BLaER1 treated with 17β-estradiol and CSF1 and Interleukin-3, amounts not matched to agents 10 nM and 100 nM (cell line): ENCODE measurements at regions not wholly inside any gene's neighbourhood (a gene's known extent, or its start where the extent isn't known, plus 50 kb on each side); places are given as distances from the start of the nearest gene placed in this dataset.

Source experiments
- H3K27ac ChIP-seq, 11 experiments: shearing (Covaris generic); formaldehyde crosslinking; 2 replicates each; pipeline ENCODE4 v1.8.1; 2022
- H3K27me3 ChIP-seq, 11 experiments: shearing (Covaris generic); formaldehyde crosslinking; 2 replicates each; pipeline ENCODE4 v1.8.1; 2022
- H3K36me3 ChIP-seq, 11 experiments: shearing (Covaris generic); formaldehyde crosslinking; 2 replicates each; pipeline ENCODE4 v1.8.1; 2022
- H3K4me1 ChIP-seq, 10 experiments: shearing (Covaris generic); formaldehyde crosslinking; 2 replicates each; pipeline ENCODE4 v1.8.1; 2022
- H3K4me2 ChIP-seq, 11 experiments: shearing (Covaris generic); formaldehyde crosslinking; 2 replicates each; pipeline ENCODE4 v1.8.1; 2022
- H3K4me3 ChIP-seq, 10 experiments: shearing (Covaris generic); formaldehyde crosslinking; 2 replicates each; pipeline ENCODE4 v1.8.1; 2022
- H3K9ac ChIP-seq, 11 experiments: shearing (Covaris generic); formaldehyde crosslinking; 2 replicates each; pipeline ENCODE4 v1.8.1; 2022
- H3K9me3 ChIP-seq, 11 experiments: shearing (Covaris generic); formaldehyde crosslinking; replicated peaks in 1 of 11; 2 replicates each; pipeline ENCODE4 v1.8.1; 2022
- H4K20me1 ChIP-seq, 11 experiments: shearing (Covaris generic); formaldehyde crosslinking; 2 replicates each; pipeline ENCODE4 v1.8.1; 2022
- Cebpa-rat ChIP-seq, 11 experiments: shearing (Covaris generic); IDR thresholded peaks; 2 replicates each; pipeline ENCODE4 v1.8.1; 2022

GRCh38 chr12:78494911-78495310 lies 369.7 kb upstream of the SYT1 start:
- H3K9me3 ChIP-seq, result no peaks in the 10 kb centered on the region
- H3K4me3 ChIP-seq, result no peak overlapping the region
- H3K4me2 ChIP-seq, result no peak overlapping the region
- H3K27ac ChIP-seq, result no peak overlapping the region
- no peaks in the 10 kb centered on the region for H3K27me3 ChIP-seq
- H3K9ac ChIP-seq, result no peak overlapping the region
- no peak for TF ChIP-seq Cebpa-rat (IDR thresholded peaks at IDR 0.05)
- no peaks in the 10 kb centered on the region for H3K4me1 ChIP-seq
- H4K20me1 ChIP-seq, result no peaks in the 10 kb centered on the region
- no peaks in the 10 kb centered on the region for H3K36me3 ChIP-seq

DNA sequence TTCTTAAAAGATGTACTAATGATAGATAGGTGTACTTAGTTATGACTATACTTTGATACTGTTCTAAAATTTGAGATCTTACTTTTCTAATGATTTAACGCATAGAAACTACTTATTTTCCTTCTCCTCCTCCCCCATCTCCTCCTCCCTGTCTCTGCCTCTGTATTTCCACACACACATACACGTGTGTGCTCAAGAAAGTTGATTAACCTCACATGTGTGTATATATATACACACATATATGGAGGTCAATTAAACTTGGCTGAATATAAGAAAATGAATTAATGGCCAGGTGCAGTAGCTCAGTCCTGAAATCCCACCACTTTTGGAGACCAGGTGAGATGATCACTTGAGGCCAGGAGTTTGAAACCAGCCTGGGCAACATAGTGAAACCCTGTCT lies 362.7 kb upstream of the SYT1 start:
- Histone ChIP-seq H3K27ac (no peak overlapping the region), H4K20me1 (no peaks in the 10 kb centered on the region), H3K4me3 (no peak overlapping the region), H3K4me1 (no peaks in the 10 kb centered on the region), H3K36me3 (no peaks in the 10 kb centered on the region), H3K9ac (no peak overlapping the region), H3K4me2 (no peak overlapping the region), H3K27me3 (no peaks in the 10 kb centered on the region), H3K9me3 (no peaks in the 10 kb centered on the region)
- TF ChIP-seq Cebpa-rat (IDR thresholded peaks at IDR 0.05), result no peak

- no peaks in the 10 kb centered on the region for H3K36me3 ChIP-seq
- no peak overlapping the region for H3K9ac ChIP-seq
- H3K4me1 ChIP-seq, result no peaks in the 10 kb centered on the region
- no peak overlapping the region for H3K4me3 ChIP-seq
- no peak overlapping the region for H3K27ac ChIP-seq
- H3K9me3 ChIP-seq, result peaks cover 0 to 15% (median 0%) of the 10 kb centered on the region in 11 experiments; a peak in 6 of 22 replicates
- TF ChIP-seq Cebpa-rat (IDR thresholded peaks at IDR 0.05), result no peak
- H3K4me2 ChIP-seq, result no peak overlapping the region
- no peaks in the 10 kb centered on the region for H4K20me1 ChIP-seq
- no peaks in the 10 kb centered on the region for H3K27me3 ChIP-seq
Observed at GRCh38 chr12:78519422-78519821, 345.2 kb upstream of the SYT1 start.

DNA sequence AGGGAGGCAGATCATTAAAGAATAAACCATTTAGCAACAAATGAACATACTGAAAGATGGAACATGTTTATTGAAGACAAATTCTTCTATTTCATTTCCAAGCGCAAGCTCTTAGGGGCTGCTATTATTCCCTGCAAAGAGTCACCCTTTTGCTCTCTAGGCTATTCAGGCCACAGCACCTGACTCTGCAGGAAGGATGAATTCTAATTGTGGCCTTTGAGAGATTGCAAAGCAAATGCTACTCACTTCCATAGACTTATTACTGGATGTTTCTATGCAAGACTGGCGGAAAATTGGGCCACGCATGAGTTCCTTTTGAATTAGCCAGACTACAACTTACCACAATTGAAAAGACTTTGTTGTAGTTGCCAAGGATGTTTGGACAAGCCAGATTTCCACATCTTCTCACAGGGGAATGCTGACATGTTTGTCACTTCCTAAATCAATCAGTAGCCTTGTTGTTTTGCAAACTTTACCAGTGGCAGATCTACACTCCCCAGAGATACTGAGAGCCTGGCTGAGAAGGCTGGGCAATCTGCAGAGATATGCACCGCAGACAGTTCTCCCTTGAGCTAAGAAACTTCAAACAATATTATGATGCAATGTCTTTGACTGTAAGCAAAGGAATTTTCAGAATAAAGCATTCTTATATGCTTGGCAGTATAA lies 334.3 kb upstream of the SYT1 start:
- peak in 9 of 11 experiments; percentile 29 to 98 (median 82); a peak in 15 of 22 replicates for TF ChIP-seq Cebpa-rat (IDR thresholded peaks at IDR 0.05)
- H3K4me3 ChIP-seq, result no peak overlapping the region
- no peaks in the 10 kb centered on the region for H4K20me1 ChIP-seq
- no peaks in the 10 kb centered on the region for H3K27me3 ChIP-seq
- H3K36me3 ChIP-seq, result no peaks in the 10 kb centered on the region
- no peaks in the 10 kb centered on the region for H3K9me3 ChIP-seq
- H3K27ac ChIP-seq, result peak overlapping the region in 8 of 11 experiments; percentile 28 to 88 (median 72); a peak in 14 of 22 replicates
- peak overlapping the region; percentile 41 to 79 (median 54) for H3K4me2 ChIP-seq
- H3K9ac ChIP-seq, result peak overlapping the region in 5 of 11 experiments; percentile 16 to 67 (median 42); a peak in 10 of 22 replicates
- H3K4me1 ChIP-seq, result peaks cover 11 to 41% (median 32%) of the 10 kb centered on the region in 10 experiments

DNA sequence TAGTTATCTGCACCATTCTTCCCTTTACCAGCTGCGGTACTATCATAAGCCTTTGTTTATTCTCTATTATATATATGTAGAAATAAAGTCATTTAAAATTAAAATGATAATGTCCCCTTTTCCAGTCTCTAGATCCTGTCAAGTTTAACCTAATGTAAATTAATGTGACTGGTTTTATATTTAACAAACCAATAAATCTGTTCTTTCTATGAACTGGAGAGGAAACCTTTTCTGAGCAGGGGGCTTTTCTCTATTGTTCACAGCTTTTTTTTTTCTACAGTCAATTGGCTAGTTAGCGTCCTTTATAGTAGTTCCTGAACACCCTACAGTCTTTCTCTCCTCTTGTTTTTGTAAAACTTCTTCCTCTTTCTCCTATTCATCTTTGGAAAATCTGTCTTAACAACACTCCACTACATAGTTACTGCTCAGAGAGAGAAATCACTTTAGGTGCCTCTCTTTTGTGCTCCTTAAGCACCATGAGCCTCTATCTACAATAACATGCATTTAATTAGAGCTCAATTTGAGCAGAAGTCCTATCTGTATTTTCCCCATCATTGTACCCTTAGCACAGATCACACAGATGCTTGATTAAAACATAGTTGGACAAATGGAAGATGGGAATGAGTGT lies 332.6 kb upstream of the SYT1 start:
- peaks cover 11 to 41% (median 32%) of the 10 kb centered on the region in 10 experiments for H3K4me1 ChIP-seq
- H3K9me3 ChIP-seq, result no peaks in the 10 kb centered on the region
- H3K27me3 ChIP-seq, result no peaks in the 10 kb centered on the region
- H3K9ac ChIP-seq, result no peak overlapping the region
- no peak overlapping the region for H3K4me3 ChIP-seq
- H4K20me1 ChIP-seq, result no peaks in the 10 kb centered on the region
- H3K27ac ChIP-seq, result peak overlapping the region in 4 of 11 experiments; percentile 76 to 88 (median 79); a peak in 7 of 22 replicates
- peak overlapping the region in 9 of 11 experiments; percentile 1 to 79 (median 61); a peak in 12 of 22 replicates for H3K4me2 ChIP-seq
- no peaks in the 10 kb centered on the region for H3K36me3 ChIP-seq
- TF ChIP-seq Cebpa-rat (IDR thresholded peaks at IDR 0.05), result no peak

DNA sequence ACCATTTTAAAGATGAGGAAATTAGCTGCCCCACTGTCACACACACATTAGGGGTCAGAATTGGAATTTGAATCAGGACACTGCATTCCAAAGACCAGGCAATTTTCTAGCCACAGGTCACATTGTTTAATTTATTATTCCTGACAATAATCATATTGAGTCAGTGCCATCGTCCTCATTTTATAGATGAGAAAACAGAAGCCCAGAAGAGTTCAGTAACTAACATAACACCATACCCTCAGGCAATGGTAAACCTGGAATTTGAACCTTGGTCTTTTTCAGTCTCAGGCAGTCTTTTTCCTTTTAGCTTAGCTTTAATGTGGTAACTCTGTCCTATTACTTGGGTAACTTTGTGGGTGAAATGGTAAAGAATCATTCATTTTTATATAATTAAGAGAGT lies 330.3 kb upstream of the SYT1 start:
- Histone ChIP-seq H3K9ac (no peak overlapping the region), H3K4me1 (peaks cover 11 to 31% (median 27%) of the 10 kb centered on the region in 10 experiments), H3K4me3 (no peak overlapping the region), H3K4me2 (no peak overlapping the region), H3K9me3 (no peaks in the 10 kb centered on the region), H3K27me3 (no peaks in the 10 kb centered on the region), H3K36me3 (no peaks in the 10 kb centered on the region), H4K20me1 (no peaks in the 10 kb centered on the region), H3K27ac (no peak overlapping the region)
- no peak for TF ChIP-seq Cebpa-rat (IDR thresholded peaks at IDR 0.05)

DNA sequence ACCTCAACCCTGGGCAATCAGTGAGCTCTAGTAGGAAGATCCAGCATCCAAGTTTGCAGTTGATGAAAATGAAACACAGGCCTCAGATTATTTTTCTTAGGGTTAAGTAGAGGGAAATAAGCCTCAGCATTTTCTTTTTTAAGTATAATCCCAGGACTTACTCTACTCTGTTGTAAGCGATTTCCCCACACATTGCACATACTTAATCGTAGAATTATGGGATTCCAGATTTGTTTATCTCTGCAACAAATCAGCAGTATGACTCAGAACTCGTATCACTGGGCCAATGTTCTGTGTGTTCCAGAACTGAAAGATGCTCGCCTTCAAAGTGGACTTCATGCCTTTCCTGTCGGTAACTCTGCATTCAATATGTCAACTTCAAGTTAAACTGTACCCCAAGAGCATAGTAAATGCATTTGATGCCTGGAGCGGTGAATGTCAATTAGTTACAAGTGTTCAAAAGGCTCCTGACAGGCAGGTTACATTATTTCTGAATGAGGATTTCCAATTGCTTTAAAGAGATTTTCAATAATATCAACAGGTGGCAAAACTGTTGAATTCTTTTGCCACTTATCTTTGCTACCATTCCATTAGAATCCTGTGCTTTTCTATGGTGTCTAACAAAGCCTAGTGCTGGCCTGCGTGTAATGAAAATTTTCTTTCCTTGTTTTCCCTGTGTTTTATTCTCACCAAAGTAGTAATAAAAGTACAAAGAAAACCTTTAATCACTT lies 323.8 kb upstream of the SYT1 start:
- no peaks in the 10 kb centered on the region for H3K9me3 ChIP-seq
- no peaks in the 10 kb centered on the region for H3K36me3 ChIP-seq
- TF ChIP-seq Cebpa-rat (IDR thresholded peaks at IDR 0.05), result no peak
- H3K9ac ChIP-seq, result no peak overlapping the region
- no peak overlapping the region for H3K27ac ChIP-seq
- no peaks in the 10 kb centered on the region for H4K20me1 ChIP-seq
- no peaks in the 10 kb centered on the region for H3K4me1 ChIP-seq
- no peak overlapping the region for H3K4me3 ChIP-seq
- H3K4me2 ChIP-seq, result no peak overlapping the region
- no peaks in the 10 kb centered on the region for H3K27me3 ChIP-seq

- no peaks in the 10 kb centered on the region for H3K36me3 ChIP-seq
- no peak for TF ChIP-seq Cebpa-rat (IDR thresholded peaks at IDR 0.05)
Observed at GRCh38 chr12:78550831-78551230, 313.7 kb upstream of the SYT1 start.

GRCh38 chr12:78555802-78556201 lies 308.8 kb upstream of the SYT1 start:
- H3K4me3 ChIP-seq, result no peak overlapping the region
- H3K27ac ChIP-seq, result no peak overlapping the region
- no peaks in the 10 kb centered on the region for H4K20me1 ChIP-seq
- no peak overlapping the region for H3K9ac ChIP-seq
- no peaks in the 10 kb centered on the region for H3K9me3 ChIP-seq
- no peaks in the 10 kb centered on the region for H3K4me1 ChIP-seq
- no peak overlapping the region for H3K4me2 ChIP-seq
- H3K36me3 ChIP-seq, result no peaks in the 10 kb centered on the region
- TF ChIP-seq Cebpa-rat (IDR thresholded peaks at IDR 0.05), result no peak
- H3K27me3 ChIP-seq, result no peaks in the 10 kb centered on the region

More at GRCh38 chr12:78550831-78551230, 313.7 kb upstream of the SYT1 start:
- Histone ChIP-seq H3K27ac (no peak overlapping the region), H3K27me3 (no peaks in the 10 kb centered on the region), H4K20me1 (no peaks in the 10 kb centered on the region), H3K9me3 (no peaks in the 10 kb centered on the region), H3K4me1 (no peaks in the 10 kb centered on the region), H3K4me3 (no peak overlapping the region), H3K4me2 (no peak overlapping the region), H3K9ac (no peak overlapping the region)
